ENCODE measurements at regions not wholly inside any gene's neighbourhood (a gene's known extent, or its start where the extent isn't known, plus 50 kb on each side); places are given as distances from the start of the nearest gene placed in this dataset.

DNA sequence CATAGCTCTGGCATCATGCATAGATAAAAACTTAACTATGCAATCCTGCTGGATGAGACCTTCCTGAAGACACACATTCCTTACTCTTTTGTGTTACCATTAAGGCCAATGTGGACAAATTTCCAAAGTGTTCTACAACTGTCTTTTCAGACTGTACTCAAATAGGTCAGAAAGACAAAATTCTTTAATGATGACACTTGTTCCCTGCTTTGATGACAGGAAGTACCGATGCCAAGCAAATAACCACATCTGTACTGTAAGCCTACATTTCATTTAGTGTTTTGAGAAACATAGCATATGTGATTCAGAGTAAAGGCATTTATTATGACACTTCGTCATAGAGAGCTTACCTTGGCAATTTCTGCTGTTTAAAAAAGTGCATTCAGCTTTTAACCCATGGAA, 55.0 kb downstream of the PMAIP1 start:
- no peak for FAIRE-seq

DNA sequence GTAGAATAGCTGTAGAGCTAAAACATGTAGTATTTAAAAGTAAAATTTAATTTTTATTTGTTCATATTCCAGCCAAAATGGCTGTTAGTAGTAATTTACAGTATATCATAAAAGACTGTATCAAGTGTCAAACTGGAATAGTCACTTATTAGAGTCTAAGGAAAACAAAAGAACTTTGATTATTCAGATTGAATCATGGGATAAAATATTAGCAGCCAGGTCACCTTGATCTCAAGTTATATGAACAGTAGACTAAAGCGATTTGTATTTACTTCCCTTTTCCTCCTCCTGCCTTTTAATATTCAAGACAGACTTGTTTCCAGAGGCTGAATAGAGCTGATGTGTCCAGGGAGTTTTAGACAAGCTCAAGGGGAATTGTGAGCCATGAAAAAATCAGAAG, 54.4 kb downstream of the PMAIP1 start:
- FAIRE-seq: no peak

Data from TTC549 (cell line).